GM18867 (cell line): ENCODE measurements at regions not wholly inside any gene's neighbourhood (a gene's known extent, or its start where the extent isn't known, plus 50 kb on each side); places are given as distances from the start of the nearest gene placed in this dataset.

Experiments
- ATAC-seq: cut with Tn5 transposase; IDR thresholded peaks from one replicate; pipeline ENCODE4 v1.9.1; 2021; ENCODE audit warnings: mild to moderate bottlenecking, moderate library complexity; ENCODE audit not compliant: unreplicated experiment

DNA sequence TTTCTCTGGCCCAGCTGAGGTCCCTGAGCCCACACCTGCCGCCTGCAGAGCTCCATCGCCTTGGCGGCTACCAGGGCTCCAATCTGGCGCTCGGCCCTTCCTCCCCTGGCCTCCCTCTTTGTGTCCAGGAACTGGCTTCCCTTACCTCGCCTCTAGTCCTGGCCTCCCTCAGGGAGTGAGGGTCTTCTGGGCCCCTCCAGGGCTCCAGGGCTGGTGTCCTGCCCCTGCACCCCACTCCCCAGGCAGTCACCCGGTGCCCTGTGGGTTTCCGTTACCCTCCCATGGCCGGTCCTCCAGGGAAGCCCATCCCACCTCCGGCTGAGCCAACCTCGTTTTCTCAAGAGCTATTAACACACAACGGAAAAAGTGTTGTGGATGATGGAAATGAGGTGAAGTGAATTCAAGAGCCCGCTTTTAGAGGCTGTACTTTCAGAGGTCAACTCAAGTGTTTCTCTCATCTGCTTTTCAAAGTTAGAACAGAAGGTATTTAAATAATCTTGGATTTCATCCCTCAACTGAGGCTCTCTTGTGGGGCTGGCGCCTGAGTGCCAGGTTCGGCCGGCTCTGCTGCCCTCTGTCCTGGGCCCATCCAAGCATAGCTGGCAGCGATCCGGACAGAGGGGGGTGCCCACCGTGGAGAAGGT lies 131.9 kb downstream of the ASB1 start:
- ATAC-seq, result no peak

GRCh38 chr2:238560234-238560633 lies 133.5 kb downstream of the ASB1 start:
- no peak for ATAC-seq

DNA sequence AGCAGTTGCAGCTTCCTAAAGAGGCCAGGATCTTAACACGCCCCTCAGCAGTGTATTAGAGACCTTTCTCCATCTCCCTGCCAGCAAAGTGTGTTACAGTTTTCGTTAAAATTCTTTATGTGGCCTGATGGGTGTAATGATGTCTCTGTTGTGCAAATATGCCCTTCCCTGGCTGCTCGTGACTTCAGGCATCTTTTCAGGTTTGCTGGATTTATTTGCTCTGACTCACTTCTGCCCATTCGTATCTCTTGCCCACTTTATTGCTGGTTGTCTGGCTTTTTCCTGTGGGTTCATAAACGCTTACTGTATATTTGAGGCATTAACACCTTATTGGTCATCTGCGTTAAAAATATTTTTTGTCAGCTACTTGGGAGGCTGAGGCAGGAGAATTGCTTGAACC lies 134.5 kb downstream of the ASB1 start:
- no peak for ATAC-seq

GRCh38 chr2:238562446-238562845 lies 135.7 kb downstream of the ASB1 start:
- no peak for ATAC-seq

DNA sequence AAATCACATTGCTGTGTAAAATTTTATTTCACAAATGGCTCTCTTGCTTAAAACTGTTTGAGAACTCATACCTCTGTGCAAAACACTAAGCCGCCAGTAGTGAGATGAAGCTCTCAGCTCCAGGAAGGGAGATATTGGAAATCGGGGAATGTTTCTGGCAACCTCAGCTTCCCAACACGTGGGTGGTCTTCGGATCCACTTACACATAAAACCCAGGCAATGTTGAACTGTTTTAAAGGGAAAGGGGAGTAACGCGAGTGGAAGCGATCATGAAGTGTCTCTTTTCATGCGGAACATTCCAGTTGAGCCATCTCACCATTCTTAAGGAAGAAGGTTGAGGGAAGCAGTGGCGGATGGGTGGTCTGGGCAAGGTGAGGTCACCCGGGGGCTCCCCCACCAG lies 136.8 kb downstream of the ASB1 start:
- ATAC-seq, result no peak

- ATAC-seq, result no peak
Measured at GRCh38 chr2:238564286-238564920, 137.7 kb downstream of the ASB1 start.

GRCh38 chr2:238565031-238565430 lies 138.3 kb downstream of the ASB1 start:
- no peak for ATAC-seq

DNA sequence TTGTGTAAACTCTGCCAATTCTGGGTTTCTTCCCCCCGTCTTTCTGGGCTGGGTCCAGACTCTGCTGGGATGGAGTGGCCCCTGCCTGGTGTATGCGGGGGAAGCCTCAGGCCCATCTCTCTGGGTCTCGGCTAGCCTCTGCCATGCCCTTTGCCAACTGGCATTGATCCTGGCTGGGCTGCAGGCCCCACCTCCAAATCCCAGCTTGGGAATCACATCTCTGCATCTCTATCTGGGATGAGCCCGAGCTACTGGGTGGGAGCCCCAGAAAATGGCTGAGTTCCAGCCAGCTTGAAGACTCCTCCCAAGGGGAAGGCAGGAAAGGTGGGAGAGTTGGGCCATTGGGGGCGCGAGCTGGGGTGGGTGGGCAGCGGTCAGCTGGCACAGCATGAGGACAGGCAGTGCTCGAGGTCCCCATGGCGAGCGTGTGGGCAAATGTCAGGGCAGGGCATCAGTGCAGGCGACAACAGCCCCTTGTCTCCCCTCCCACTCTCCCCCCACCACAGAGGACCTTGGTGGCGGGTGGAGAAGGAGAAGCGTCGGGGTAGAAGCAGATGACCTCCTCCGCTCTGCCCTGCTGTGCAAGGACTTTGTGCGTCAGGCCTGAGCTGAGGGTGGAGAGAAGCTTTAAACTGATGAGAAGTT lies 139.4 kb downstream of the ASB1 start:
- no peak for ATAC-seq

- ATAC-seq, result no peak
Measured at GRCh38 chr2:238567067-238567855, 140.5 kb downstream of the ASB1 start.

DNA sequence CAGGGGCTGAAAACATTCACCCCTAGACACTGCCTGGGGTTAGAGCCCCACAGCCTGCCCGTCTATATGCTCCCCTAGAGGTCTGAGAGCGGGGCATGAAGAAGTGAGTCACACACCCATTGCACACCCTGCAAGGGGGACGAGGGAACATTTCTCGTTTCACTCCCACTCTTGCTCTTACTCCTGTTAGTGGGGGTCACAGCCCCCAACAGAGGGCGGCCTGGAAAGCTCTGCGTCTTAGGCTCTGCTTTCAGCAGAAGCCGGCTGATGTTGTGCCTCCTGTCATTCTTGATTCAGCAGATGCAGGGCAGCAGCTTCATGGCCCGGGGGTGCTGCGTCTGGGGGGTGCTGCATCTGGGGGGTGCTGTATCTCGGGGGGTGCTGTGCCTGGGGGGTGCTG lies 141.3 kb downstream of the ASB1 start:
- ATAC-seq, result no peak

DNA sequence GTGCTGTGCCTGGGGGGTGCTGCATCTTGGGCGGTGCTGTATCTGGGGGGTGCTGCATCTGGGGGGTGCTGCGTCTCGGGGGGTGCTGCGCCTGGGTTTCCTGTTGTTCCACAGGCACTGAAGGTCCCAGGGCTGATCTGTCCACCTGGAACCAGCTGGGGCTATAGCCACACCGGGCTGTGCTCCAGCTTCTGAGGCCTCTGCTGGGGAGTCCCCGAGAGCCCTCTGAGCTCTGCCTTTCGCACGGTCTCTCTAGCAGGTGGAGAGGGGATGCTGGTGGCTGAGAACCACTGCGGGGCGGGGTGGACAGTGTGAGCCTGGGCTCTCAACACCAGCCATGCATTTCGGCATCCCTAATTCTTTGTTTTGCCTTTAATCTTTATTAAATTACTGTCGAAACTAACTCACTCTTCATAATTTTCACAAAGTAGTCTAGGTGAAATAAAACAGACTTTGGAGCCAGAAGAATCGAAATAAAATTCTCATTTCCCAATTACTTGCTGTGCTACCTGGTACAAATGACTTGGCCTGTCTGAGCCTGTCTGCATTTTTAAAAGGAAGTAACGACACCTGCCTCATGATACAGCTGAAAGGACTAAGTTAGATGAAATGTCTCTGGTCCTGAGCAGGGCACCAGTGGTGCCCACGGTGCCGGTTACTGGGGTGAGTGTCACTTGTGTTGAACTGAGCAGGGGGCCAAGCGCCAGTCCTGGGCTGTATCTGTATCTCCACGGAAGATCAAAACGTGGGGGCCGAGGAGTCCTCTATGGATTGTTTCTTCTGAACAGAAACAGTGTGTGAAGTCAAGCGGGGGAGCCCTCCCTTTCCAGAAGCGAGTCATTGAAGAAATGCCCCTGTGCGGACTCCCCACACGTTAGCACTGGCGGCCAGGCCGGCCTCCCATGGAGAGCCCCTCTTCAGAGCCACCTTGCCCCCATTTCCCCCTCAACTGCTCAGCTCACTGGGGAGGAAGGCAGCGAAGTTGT lies 142.0 kb downstream of the ASB1 start:
- no peak for ATAC-seq

DNA sequence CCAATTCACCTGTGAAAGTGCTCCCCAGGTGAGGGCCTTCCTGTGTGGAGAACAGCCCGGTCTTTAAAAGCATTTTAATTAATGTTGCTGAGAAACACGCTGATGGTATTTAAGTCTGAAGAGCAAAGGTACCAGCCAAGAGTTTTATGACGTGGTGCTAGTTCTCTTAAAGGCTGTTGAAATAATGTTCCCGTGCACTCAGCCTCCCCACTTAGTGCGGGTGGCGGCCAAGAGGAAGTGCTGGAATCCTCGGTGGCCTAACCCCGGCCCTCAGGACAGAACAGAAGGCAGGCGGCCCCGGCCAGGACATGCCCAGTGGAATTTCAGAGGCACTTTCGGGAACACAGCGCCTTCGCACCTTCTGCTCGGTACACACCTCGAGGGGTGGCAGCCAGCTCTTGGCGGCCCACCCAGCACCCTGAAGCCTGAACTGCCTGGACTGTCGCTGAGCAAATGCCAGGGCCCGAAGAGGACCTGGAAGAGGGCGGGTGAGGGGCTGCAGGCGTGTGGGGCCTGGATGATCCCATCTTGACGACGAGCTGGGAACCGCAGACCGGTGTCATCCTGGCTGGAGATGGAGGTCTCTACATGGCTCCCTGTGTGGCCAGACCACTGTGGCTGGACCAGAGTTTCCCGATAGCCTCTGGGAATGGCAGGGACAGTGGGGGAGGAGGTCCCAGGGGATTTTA lies 142.9 kb downstream of the ASB1 start:
- ATAC-seq, result no peak

DNA sequence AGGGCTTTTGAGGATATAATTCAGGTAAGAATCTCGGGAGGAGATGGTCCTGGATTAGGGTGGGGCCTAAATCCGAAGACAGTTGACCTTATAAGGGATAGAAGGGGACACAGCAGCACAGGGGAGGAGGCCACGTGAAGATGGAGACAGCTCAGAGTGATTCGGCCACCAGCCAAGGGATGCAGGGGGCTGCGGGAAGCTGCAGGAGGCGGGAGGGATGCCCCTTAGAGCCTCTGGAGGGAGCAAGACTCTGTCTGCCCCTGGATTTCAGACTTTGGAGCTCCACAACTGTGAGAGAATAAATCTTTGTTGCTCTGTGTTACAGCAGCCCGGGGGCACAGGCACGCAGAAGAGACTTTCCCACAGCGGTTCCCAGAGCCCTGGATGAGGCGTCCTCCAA lies 143.7 kb downstream of the ASB1 start:
- ATAC-seq, result no peak

- ATAC-seq, result no peak
Measured at GRCh38 chr2:238570926-238571325, 144.2 kb downstream of the ASB1 start.

DNA sequence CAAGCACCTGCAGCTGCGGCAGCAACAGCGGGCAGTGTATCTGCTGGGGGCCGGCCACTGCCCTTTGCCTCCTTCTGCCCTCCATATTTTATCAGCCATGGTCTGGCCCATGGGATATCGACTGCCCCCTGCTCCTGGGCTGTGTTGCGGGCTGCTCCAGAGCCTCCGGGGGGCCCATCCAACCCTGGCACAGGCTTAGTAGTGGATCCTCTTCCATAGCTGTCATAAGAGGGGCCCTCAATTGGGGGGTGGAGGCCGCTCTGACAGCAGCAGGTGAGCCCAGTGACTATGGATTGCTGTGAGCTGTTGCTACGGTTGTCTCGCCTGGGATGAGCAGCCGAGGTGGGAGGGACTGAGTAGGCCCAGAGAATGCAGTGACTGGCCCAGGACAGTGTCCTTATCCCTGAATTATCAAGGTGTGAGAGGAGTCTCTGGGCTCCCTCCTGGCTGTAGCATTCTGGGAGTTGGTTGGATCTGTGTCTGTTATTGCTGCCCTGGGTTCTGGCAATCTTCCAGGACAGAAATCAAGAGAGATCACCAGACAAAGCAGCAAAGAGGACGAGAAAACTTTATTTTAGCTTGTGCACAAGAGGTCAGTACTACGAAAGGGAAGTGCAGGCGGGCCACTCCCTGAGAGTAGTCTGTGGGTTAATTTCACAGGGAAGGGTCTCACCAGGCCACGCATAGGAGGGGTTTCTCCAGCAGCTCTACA lies 145.1 kb downstream of the ASB1 start:
- ATAC-seq, result no peak

DNA sequence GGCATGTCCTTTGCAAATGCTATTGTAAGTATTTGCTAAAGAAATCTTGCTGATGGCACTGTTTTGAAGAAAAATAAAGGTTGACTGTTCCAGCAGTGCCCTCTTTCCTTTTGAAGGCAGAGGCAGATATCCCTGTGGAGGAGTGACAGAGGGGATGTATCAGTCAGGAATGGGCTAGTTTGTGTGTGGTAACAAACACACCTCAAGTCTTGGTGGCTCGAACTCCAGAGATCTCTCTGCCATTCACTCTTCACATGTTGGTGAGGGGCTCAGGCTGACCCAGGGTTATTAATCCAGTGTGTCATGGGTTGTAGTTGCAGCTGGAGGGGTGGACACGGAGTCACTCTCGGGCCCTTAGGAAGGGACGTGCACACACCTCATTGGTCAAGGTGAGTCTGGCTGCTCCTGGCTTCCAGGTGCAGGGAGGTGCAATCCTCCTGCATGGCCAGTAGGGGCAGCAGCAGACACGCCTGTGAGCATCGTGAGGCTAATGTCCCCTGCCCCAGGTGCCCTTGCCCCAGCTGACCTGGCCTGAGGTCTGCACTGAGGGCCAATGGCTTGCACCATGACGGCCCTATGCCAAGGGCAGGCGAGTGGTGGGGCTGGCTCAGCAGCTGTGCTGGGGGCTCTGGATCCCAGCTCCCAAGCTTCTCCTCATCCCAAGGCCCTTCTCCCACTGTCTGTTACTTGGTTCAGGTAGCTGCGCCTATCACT lies 146.5 kb downstream of the ASB1 start:
- ATAC-seq, result peak; percentile 58

DNA sequence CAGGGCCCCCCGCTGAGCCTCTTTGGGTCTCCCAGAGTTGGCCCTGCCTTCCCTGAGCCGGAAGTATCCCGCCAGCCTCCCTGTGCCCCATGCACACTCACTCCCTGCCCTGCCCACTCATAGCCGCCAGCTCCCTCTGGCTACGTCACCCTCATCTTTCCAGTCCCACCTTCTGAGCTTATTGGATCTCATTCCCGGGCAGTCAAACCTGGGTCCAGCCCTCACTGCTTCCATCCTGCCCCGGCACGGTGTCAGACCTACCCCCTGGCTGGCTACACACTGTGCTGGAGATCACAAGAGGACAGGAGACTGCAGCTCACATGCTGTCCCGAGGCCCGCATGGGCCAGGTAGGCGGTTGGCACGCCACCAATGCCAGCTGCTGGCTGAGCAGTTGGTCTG lies 147.2 kb downstream of the ASB1 start:
- ATAC-seq, result no peak

DNA sequence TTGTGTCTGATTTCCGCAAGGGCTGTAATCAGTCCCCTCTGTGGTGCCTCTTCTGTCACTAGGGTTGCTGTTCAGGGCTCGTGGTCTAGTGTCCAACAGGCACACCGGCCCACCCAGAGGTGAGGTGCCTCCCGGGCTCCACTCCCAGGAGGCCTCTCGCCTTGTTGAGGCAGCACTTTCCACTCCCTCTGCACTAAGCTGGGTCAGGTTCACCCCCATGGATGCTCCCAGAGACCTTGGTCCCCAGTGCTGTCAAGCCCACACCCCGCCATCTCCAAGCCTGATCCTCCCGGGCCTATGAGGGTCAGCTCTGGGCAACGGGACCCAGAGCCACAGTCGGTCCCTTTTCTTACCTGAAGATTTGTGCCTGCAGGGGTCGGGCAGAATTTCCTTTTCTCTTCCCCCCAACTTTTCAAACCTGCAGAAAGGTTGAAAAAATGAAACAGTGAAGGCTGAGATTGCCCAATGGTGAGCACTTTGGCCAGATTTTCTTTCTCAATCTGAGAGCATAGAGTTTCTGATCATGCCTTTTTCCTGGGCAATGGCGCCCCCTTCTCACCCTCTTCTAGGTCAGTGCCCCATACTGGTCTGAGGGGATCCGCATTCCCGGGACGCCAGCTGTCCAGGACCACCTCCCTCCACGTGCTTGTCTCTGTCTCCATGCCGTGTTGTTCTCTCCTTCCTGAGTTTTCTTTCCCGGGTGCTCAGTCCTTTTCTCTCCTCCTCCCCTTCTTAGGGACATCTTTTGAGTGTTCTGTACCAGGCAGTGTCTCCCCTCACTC lies 148.0 kb downstream of the ASB1 start:
- no peak for ATAC-seq
